GM19035 (cell line): ENCODE measurements at regions not wholly inside any gene's neighbourhood (a gene's known extent, or its start where the extent isn't known, plus 50 kb on each side); places are given as distances from the start of the nearest gene placed in this dataset.

ENCODE experiments used
- ATAC-seq: cut with Tn5 transposase; IDR thresholded peaks from one replicate; pipeline ENCODE4 v1.9.1; 2021; ENCODE audit not compliant: unreplicated experiment

GRCh38 chr6:169048185-169048864 is 205.3 kb downstream of the THBS2 start:
- no peak for ATAC-seq

- ATAC-seq, result no peak
Measured at GRCh38 chr6:169047345-169047744, 206.3 kb downstream of the THBS2 start.

GRCh38 chr6:169046483-169047192 is 207.0 kb downstream of the THBS2 start:
- no peak for ATAC-seq

GRCh38 chr6:169046021-169046420 is 207.6 kb downstream of the THBS2 start:
- ATAC-seq, result no peak

GRCh38 chr6:169045486-169045885 is 208.2 kb downstream of the THBS2 start:
- no peak for ATAC-seq

GRCh38 chr6:169044381-169045230 is 209.0 kb downstream of the THBS2 start:
- no peak for ATAC-seq

- no peak for ATAC-seq
Measured at GRCh38 chr6:169042061-169042460, 211.6 kb downstream of the THBS2 start.

GRCh38 chr6:169041078-169041477 is 212.6 kb downstream of the THBS2 start:
- no peak for ATAC-seq

- ATAC-seq, result no peak
Measured at GRCh38 chr6:169038691-169039090, 215.0 kb downstream of the THBS2 start.

GRCh38 chr6:169035385-169036240 is 218.0 kb downstream of the THBS2 start:
- ATAC-seq, result no peak

- ATAC-seq, result no peak
Measured at GRCh38 chr6:169034516-169035167, 219.0 kb downstream of the THBS2 start.

- ATAC-seq, result no peak
Measured at GRCh38 chr6:169029861-169030260, 223.8 kb downstream of the THBS2 start.

GRCh38 chr6:169028343-169028742 is 225.3 kb downstream of the THBS2 start:
- no peak for ATAC-seq

GRCh38 chr6:169026175-169026574 is 227.5 kb downstream of the THBS2 start:
- ATAC-seq, result no peak

- no peak for ATAC-seq
Measured at GRCh38 chr6:169024047-169024660, 229.5 kb downstream of the THBS2 start.

- ATAC-seq, result no peak
Measured at GRCh38 chr6:169023161-169023874, 230.3 kb downstream of the THBS2 start.

GRCh38 chr6:169022079-169022478 is 231.6 kb downstream of the THBS2 start:
- no peak for ATAC-seq

- ATAC-seq, result no peak
Measured at GRCh38 chr6:169020821-169021220, 232.8 kb downstream of the THBS2 start.
